ENCODE measurements at regions not wholly inside any gene's neighbourhood (a gene's known extent, or its start where the extent isn't known, plus 50 kb on each side); places are given as distances from the start of the nearest gene placed in this dataset.

DNA sequence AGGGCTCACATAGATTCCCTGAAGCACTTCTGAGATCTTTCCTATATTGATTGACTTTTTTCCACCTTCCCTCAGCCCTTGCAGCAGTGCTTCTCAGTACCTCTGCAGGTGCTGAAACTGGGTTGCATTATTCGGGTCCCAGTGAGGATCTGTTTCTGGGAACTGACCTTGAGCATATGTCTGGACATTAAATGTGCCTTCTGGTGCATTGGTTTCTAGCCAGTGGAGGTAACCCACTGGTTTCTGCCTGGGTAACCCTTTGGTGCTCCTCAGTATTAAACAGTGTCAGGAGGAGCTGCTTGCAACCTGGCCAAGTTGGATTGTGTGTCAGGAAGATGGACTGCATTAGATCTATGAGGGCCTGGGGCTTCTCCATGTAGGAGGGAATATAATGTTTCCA, 213.3 kb upstream of the KCND2 start:
- no peak for TF ChIP-seq EZH2 (IDR thresholded peaks at IDR 0.05; ENCODE audit: borderline replicate concordance, insufficient read depth, low read depth, low read length, poor library complexity, severe bottlenecking)
- TF ChIP-seq, protein P1, sequence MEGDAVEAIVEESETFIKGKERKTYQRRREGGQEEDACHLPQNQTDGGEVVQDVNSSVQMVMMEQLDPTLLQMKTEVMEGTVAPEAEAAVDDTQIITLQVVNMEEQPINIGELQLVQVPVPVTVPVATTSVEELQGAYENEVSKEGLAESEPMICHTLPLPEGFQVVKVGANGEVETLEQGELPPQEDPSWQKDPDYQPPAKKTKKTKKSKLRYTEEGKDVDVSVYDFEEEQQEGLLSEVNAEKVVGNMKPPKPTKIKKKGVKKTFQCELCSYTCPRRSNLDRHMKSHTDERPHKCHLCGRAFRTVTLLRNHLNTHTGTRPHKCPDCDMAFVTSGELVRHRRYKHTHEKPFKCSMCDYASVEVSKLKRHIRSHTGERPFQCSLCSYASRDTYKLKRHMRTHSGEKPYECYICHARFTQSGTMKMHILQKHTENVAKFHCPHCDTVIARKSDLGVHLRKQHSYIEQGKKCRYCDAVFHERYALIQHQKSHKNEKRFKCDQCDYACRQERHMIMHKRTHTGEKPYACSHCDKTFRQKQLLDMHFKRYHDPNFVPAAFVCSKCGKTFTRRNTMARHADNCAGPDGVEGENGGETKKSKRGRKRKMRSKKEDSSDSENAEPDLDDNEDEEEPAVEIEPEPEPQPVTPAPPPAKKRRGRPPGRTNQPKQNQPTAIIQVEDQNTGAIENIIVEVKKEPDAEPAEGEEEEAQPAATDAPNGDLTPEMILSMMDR (IDR thresholded peaks at IDR 0.05) = no peak
